ENCODE measurements at regions not wholly inside any gene's neighbourhood (a gene's known extent, or its start where the extent isn't known, plus 50 kb on each side); places are given as distances from the start of the nearest gene placed in this dataset.

DNA sequence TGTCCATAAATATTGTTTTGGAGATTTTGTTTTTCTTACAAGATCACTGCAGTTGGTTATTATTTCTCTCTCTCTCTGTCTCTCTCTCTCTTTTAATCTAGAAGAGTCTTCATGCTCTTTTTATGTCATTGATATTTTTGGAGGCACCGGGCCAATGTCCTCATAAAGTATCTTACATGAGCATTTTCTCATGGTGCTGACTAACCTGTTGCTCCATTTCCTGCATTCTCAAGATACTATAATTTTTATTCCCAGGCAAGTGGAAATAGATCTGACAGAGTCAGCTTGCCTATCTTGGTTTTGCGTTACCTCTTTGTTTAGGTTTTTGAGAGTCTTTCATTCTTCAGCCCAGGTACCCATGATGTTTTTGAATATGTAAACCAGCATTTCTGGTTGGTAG is 938.8 kb upstream of the FBXO33 start:
- WGBS (ENCODE audit: low lambda C conversion rate): 42% methylated on average over 2 of the region's 2 CpGs
- no peaks in the 10 kb centered on the region for H3K4me1 ChIP-seq (ENCODE audit: insufficient read depth, low read length)
- no peak for ATAC-seq
- no peak for TF ChIP-seq NR2F6 (IDR thresholded peaks at IDR 0.05)
- TF ChIP-seq NR2F6 (CRISPR knock-in tag; IDR thresholded peaks at IDR 0.05): no peak
- intact Hi-C loops (cut with micrococcal nuclease; ENCODE audit: unreplicated experiment) (no loop called here), in situ Hi-C loops (cut with HindIII; ENCODE audit: extremely low pct_ligation_motif_present, low pct_unique_long_range_greater_than_20kb) (no loop called here)
- no peaks in the 10 kb centered on the region for H3K79me2 ChIP-seq (ENCODE audit: insufficient read depth, low read length)
- BruUV-seq (replicated peaks): no TSS peak
- no peak overlapping the region for H3K4me3 ChIP-seq (replicated peaks in 1 of 3; ENCODE audit: insufficient read depth in 1 of 3, low read depth in 2 of 3, low read length in 3 of 3)
- H3K27me3 ChIP-seq (ENCODE audit: control insufficient read depth in 1 of 2, insufficient read depth in 2 of 2, low read length in 2 of 2): no peaks in the 10 kb centered on the region
- ChIA-PET POLR2A (no interaction called here), CTCF (ENCODE audit: low intra/inter-chr PET ratio, low total read pairs) (no interaction called here)
- H4K20me1 ChIP-seq (ENCODE audit: insufficient read depth, low read length): no peaks in the 10 kb centered on the region
- H3K27ac ChIP-seq (ENCODE audit: extremely low read length, insufficient read depth, low read length): no peak overlapping the region
- no peak overlapping the region for H3K9ac ChIP-seq (ENCODE audit: insufficient read depth, low read depth, low read length)
- peaks cover 72% of the 10 kb centered on the region for H3K9me3 ChIP-seq (ENCODE audit: low read length)
- no peak overlapping the region for H2AFZ ChIP-seq (ENCODE audit: low read length)
- no peak for FAIRE-seq
- H3K36me3 ChIP-seq (replicated peaks in 1 of 2; ENCODE audit: control insufficient read depth in 1 of 2, insufficient read depth in 2 of 2, low read length in 2 of 2): no peaks in the 10 kb centered on the region
- no peak for DNase-seq (ENCODE audit: low spot score)
- H3K4me2 ChIP-seq (ENCODE audit: low read depth, low read length): no peak overlapping the region

- no peaks in the 10 kb centered on the region for H3K27me3 ChIP-seq (ENCODE audit: control insufficient read depth in 1 of 2, insufficient read depth in 2 of 2, low read length in 2 of 2)
- H3K4me3 ChIP-seq (replicated peaks in 1 of 3; ENCODE audit: insufficient read depth in 1 of 3, low read depth in 2 of 3, low read length in 3 of 3): no peak overlapping the region
- no peak overlapping the region for H3K9ac ChIP-seq (ENCODE audit: insufficient read depth, low read depth, low read length)
- WGBS (ENCODE audit: low lambda C conversion rate): 0% methylated on average over 2 of the region's 2 CpGs
- intact Hi-C loops (cut with micrococcal nuclease; ENCODE audit: unreplicated experiment) (no loop called here), in situ Hi-C loops (cut with HindIII; ENCODE audit: extremely low pct_ligation_motif_present, low pct_unique_long_range_greater_than_20kb) (no loop called here)
- no peak for ATAC-seq
- DNase-seq (ENCODE audit: low spot score): no peak
- H3K4me2 ChIP-seq (ENCODE audit: low read depth, low read length): no peak overlapping the region
- POLR2A ChIA-PET: no interaction called here
- FAIRE-seq: no peak
- no peaks in the 10 kb centered on the region for H3K36me3 ChIP-seq (replicated peaks in 1 of 2; ENCODE audit: control insufficient read depth in 1 of 2, insufficient read depth in 2 of 2, low read length in 2 of 2)
- H2AFZ ChIP-seq (ENCODE audit: low read length): no peak overlapping the region
- H4K20me1 ChIP-seq (ENCODE audit: insufficient read depth, low read length): no peaks in the 10 kb centered on the region
- H3K4me1 ChIP-seq (ENCODE audit: insufficient read depth, low read length): no peaks in the 10 kb centered on the region
- no TSS peak for BruUV-seq (replicated peaks)
- no peak overlapping the region for H3K27ac ChIP-seq (ENCODE audit: extremely low read length, insufficient read depth, low read length)
- no peaks in the 10 kb centered on the region for H3K79me2 ChIP-seq (ENCODE audit: insufficient read depth, low read length)
- CTCF ChIA-PET (ENCODE audit: low intra/inter-chr PET ratio, low total read pairs): no interaction called here
- H3K9me3 ChIP-seq (ENCODE audit: low read length): peaks cover 87% of the 10 kb centered on the region
- TF ChIP-seq PBX2 (CRISPR knock-in tag; IDR thresholded peaks at IDR 0.05) (no peak), ZSCAN9 (CRISPR knock-in tag; IDR thresholded peaks at IDR 0.05; ENCODE audit: borderline replicate concordance) (no peak), CBX2 (IDR thresholded peaks at IDR 0.05; ENCODE audit: low read depth, low read length) (no peak), CBX2 (CRISPR knock-in tag; IDR thresholded peaks at IDR 0.05; ENCODE audit: low read depth) (no peak), ZNF788 (CRISPR knock-in tag; IDR thresholded peaks at IDR 0.05; ENCODE audit: borderline replicate concordance) (no peak), SALL1 (CRISPR knock-in tag; IDR thresholded peaks at IDR 0.05) (no peak), MTF2 (CRISPR knock-in tag; IDR thresholded peaks at IDR 0.05; ENCODE audit: borderline replicate concordance) (no peak), ATRX (CRISPR knock-in tag; IDR thresholded peaks at IDR 0.05; ENCODE audit: borderline replicate concordance) (no peak), RNF219 (CRISPR knock-in tag; IDR thresholded peaks at IDR 0.05) (no peak), KAT8 (CRISPR knock-in tag; IDR thresholded peaks at IDR 0.05) (no peak), ZNF670 (CRISPR knock-in tag; IDR thresholded peaks at IDR 0.05; ENCODE audit: borderline replicate concordance) (no peak), ONECUT2 (CRISPR knock-in tag; IDR thresholded peaks at IDR 0.05) (no peak)
- TF ChIP-seq, protein P1, sequence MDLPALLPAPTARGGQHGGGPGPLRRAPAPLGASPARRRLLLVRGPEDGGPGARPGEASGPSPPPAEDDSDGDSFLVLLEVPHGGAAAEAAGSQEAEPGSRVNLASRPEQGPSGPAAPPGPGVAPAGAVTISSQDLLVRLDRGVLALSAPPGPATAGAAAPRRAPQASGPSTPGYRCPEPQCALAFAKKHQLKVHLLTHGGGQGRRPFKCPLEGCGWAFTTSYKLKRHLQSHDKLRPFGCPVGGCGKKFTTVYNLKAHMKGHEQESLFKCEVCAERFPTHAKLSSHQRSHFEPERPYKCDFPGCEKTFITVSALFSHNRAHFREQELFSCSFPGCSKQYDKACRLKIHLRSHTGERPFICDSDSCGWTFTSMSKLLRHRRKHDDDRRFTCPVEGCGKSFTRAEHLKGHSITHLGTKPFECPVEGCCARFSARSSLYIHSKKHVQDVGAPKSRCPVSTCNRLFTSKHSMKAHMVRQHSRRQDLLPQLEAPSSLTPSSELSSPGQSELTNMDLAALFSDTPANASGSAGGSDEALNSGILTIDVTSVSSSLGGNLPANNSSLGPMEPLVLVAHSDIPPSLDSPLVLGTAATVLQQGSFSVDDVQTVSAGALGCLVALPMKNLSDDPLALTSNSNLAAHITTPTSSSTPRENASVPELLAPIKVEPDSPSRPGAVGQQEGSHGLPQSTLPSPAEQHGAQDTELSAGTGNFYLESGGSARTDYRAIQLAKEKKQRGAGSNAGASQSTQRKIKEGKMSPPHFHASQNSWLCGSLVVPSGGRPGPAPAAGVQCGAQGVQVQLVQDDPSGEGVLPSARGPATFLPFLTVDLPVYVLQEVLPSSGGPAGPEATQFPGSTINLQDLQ (CRISPR knock-in tag; IDR thresholded peaks at IDR 0.05): no peak
These were observed 936.1 kb upstream of the FBXO33 start for GRCh38 chr14:40368314-40368713.

Measured in HepG2 (cell line).